ENCODE measurements at regions not wholly inside any gene's neighbourhood (a gene's known extent, or its start where the extent isn't known, plus 50 kb on each side); places are given as distances from the start of the nearest gene placed in this dataset.

DNA sequence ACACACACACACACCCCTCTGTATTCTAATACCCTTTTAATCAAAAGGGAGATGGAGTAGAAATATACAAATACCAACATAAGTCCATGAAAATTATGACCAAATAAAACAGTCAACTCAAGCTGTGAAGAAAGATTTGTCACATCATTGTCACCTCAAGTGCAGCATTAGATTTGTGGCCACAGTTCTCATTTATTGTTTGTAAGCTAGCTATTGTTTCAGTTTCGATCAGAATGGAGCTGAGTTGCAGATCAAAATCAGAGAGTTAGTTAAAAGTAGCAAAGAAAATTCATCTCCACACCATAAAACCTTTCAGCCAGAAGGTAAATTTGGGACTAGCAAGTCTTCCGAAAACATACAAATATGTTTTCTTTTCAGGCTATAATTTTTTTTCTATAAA is 267.7 kb upstream of the LMCD1 start:
- Histone ChIP-seq H3K4me2 (ENCODE audit: control insufficient read depth, insufficient read depth) (no peak overlapping the region), H3K36me3 (ENCODE audit: control insufficient read depth in 2 of 2, insufficient read depth in 2 of 2, low read length in 1 of 2) (no peaks in the 10 kb centered on the region), H4K20me1 (ENCODE audit: control insufficient read depth, insufficient read depth) (no peaks in the 10 kb centered on the region), H3K79me2 (ENCODE audit: control insufficient read depth, insufficient read depth, low read length) (no peaks in the 10 kb centered on the region), H3K4me3 (no peak overlapping the region), H2AFZ (ENCODE audit: control insufficient read depth, low read depth, low read length) (no peak overlapping the region), H3K9me3 (replicated peaks; ENCODE audit: control insufficient read depth, insufficient read depth, low read length) (no peaks in the 10 kb centered on the region), H3K27me3 (replicated peaks in 1 of 2; ENCODE audit: control insufficient read depth in 2 of 2, insufficient read depth in 2 of 2, low read length in 1 of 2) (no peaks in the 10 kb centered on the region), H3K4me1 (ENCODE audit: control insufficient read depth, insufficient read depth, low read length) (no peaks in the 10 kb centered on the region), H3K9ac (ENCODE audit: control insufficient read depth, insufficient read depth, low read length) (no peak overlapping the region), H3K27ac (ENCODE audit: control insufficient read depth, insufficient read depth) (no peak overlapping the region)
- ChIA-PET CTCF (no interaction called here), RAD21 (ENCODE audit: unreplicated experiment) (no interaction called here), POLR2A (no interaction called here), SMC1A (ENCODE audit: uncharacterized antibody, unreplicated experiment) (no interaction called here)
- 59% methylated on average over 2 of the region's 2 CpGs for WGBS (ENCODE audit: insufficient coverage, insufficient replicate concordance, low lambda C conversion rate, missing lambda C conversion rate)
- BruUV-seq (replicated peaks), result no TSS peak
- TF ChIP-seq EZH2 (IDR thresholded peaks at IDR 0.05; ENCODE audit: borderline replicate concordance, control insufficient read depth, low read depth, low read length), result no peak
- TF ChIP-seq RAD51 (IDR thresholded peaks at IDR 0.05), result no peak
- DNase-seq (ENCODE audit: low read depth, low spot score) (no peak), ATAC-seq (peak; percentile 48; the same call in 2 of the 3 replicates), FAIRE-seq (no peak)
- intact Hi-C loops (cut with micrococcal nuclease; ENCODE audit: unreplicated experiment), result no loop called here
- in situ Hi-C loops (cut with MboI), result no loop called here

DNA sequence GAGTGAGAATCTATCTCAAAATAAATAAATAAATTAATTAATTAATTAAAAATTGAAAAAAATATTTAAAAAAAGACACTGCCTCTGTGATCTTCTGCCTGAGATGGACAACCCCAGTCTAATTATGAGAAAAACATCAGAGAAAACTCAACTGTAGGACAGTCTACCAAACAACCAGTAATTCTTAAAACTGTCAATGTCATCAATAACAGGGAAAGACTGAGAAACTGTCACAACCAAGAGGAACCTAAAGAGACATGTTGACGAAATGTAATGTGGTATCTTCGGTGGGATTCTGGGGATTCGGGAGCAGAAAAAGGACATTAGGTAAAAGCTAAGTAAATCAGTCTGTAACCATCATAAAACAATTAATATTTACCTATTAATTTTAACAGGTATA is 265.4 kb upstream of the LMCD1 start:
- FAIRE-seq (no peak), ATAC-seq (no peak), DNase-seq (ENCODE audit: low read depth, low spot score) (no peak)
- no peaks in the 10 kb centered on the region for H3K27me3 ChIP-seq (replicated peaks in 1 of 2; ENCODE audit: control insufficient read depth in 2 of 2, insufficient read depth in 2 of 2, low read length in 1 of 2)
- H3K4me3 ChIP-seq, result no peak overlapping the region
- H4K20me1 ChIP-seq (ENCODE audit: control insufficient read depth, insufficient read depth), result no peaks in the 10 kb centered on the region
- CTCF ChIA-PET, result interaction anchor here (2.5 kb wide), 1 partner anchor 181 kb away, joined by 9 read pairs; no protein-coding TSS in a partner anchor
- H3K9ac ChIP-seq (ENCODE audit: control insufficient read depth, insufficient read depth, low read length), result no peak overlapping the region
- no peaks in the 10 kb centered on the region for H3K9me3 ChIP-seq (replicated peaks; ENCODE audit: control insufficient read depth, insufficient read depth, low read length)
- 40% methylated on average over 3 of the region's 3 CpGs for WGBS (ENCODE audit: insufficient coverage, insufficient replicate concordance, low lambda C conversion rate, missing lambda C conversion rate)
- H3K79me2 ChIP-seq (ENCODE audit: control insufficient read depth, insufficient read depth, low read length), result no peaks in the 10 kb centered on the region
- no TSS peak for BruUV-seq (replicated peaks)
- H3K4me2 ChIP-seq (ENCODE audit: control insufficient read depth, insufficient read depth), result no peak overlapping the region
- POLR2A ChIA-PET, result no interaction called here
- no peaks in the 10 kb centered on the region for H3K4me1 ChIP-seq (ENCODE audit: control insufficient read depth, insufficient read depth, low read length)
- H3K36me3 ChIP-seq (ENCODE audit: control insufficient read depth in 2 of 2, insufficient read depth in 2 of 2, low read length in 1 of 2), result no peaks in the 10 kb centered on the region
- RAD21 ChIA-PET (ENCODE audit: unreplicated experiment), result no interaction called here
- in situ Hi-C loops (cut with MboI), result no loop called here
- SMC1A ChIA-PET (ENCODE audit: uncharacterized antibody, unreplicated experiment), result no interaction called here
- no peak overlapping the region for H2AFZ ChIP-seq (ENCODE audit: control insufficient read depth, low read depth, low read length)
- intact Hi-C loops (cut with micrococcal nuclease; ENCODE audit: unreplicated experiment), result no loop called here
- no peak overlapping the region for H3K27ac ChIP-seq (ENCODE audit: control insufficient read depth, insufficient read depth)
- TF ChIP-seq, protein P1, sequence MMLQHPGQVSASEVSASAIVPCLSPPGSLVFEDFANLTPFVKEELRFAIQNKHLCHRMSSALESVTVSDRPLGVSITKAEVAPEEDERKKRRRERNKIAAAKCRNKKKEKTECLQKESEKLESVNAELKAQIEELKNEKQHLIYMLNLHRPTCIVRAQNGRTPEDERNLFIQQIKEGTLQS (IDR thresholded peaks at IDR 0.05; ENCODE audit: borderline replicate concordance, extremely low read depth, low read depth, low read length), result no peak
- no peak for TF ChIP-seq EGR1 (IDR thresholded peaks at IDR 0.05; ENCODE audit: borderline replicate concordance in 1 of 2, low read depth in 2 of 2, low read length in 2 of 2)
- no peak for TF ChIP-seq CHD1 (IDR thresholded peaks at IDR 0.05; ENCODE audit: low read depth, low read length)
- TF ChIP-seq, protein P2, sequence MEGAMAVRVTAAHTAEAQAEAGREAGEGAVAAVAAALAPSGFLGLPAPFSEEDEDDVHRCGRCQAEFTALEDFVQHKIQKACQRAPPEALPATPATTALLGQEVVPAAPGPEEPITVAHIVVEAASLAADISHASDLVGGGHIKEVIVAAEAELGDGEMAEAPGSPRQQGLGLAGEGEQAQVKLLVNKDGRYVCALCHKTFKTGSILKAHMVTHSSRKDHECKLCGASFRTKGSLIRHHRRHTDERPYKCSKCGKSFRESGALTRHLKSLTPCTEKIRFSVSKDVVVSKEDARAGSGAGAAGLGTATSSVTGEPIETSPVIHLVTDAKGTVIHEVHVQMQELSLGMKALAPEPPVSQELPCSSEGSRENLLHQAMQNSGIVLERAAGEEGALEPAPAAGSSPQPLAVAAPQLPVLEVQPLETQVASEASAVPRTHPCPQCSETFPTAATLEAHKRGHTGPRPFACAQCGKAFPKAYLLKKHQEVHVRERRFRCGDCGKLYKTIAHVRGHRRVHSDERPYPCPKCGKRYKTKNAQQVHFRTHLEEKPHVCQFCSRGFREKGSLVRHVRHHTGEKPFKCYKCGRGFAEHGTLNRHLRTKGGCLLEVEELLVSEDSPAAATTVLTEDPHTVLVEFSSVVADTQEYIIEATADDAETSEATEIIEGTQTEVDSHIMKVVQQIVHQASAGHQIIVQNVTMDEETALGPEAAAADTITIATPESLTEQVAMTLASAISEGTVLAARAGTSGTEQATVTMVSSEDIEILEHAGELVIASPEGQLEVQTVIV (IDR thresholded peaks at IDR 0.05; ENCODE audit: borderline replicate concordance, partially characterized antibody), result no peak
- TF ChIP-seq, protein P3, sequence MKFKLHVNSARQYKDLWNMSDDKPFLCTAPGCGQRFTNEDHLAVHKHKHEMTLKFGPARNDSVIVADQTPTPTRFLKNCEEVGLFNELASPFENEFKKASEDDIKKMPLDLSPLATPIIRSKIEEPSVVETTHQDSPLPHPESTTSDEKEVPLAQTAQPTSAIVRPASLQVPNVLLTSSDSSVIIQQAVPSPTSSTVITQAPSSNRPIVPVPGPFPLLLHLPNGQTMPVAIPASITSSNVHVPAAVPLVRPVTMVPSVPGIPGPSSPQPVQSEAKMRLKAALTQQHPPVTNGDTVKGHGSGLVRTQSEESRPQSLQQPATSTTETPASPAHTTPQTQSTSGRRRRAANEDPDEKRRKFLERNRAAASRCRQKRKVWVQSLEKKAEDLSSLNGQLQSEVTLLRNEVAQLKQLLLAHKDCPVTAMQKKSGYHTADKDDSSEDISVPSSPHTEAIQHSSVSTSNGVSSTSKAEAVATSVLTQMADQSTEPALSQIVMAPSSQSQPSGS (IDR thresholded peaks at IDR 0.05; ENCODE audit: low read length), result no peak
- TF ChIP-seq, protein P4, sequence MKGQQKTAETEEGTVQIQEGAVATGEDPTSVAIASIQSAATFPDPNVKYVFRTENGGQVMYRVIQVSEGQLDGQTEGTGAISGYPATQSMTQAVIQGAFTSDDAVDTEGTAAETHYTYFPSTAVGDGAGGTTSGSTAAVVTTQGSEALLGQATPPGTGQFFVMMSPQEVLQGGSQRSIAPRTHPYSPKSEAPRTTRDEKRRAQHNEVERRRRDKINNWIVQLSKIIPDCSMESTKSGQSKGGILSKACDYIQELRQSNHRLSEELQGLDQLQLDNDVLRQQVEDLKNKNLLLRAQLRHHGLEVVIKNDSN (IDR thresholded peaks at IDR 0.05; ENCODE audit: borderline replicate concordance, extremely low read length, insufficient read depth, low read depth, low read length), result no peak
- no peak for TF ChIP-seq POU2F2 (IDR thresholded peaks at IDR 0.05; ENCODE audit: borderline replicate concordance, low read depth, low read length)
- TF ChIP-seq NBN (IDR thresholded peaks at IDR 0.05), result no peak
- TF ChIP-seq, protein P5, sequence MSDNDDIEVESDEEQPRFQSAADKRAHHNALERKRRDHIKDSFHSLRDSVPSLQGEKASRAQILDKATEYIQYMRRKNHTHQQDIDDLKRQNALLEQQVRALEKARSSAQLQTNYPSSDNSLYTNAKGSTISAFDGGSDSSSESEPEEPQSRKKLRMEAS (IDR thresholded peaks at IDR 0.05; ENCODE audit: low read depth, low read length), result no peak
- no peak for TF ChIP-seq ATF7 (IDR thresholded peaks at IDR 0.05; ENCODE audit: low read depth)
- no peak for TF ChIP-seq HCFC1 (IDR thresholded peaks at IDR 0.05; ENCODE audit: low read length)
